GM19463 (cell line): ENCODE measurements at regions not wholly inside any gene's neighbourhood (a gene's known extent, or its start where the extent isn't known, plus 50 kb on each side); places are given as distances from the start of the nearest gene placed in this dataset.
"Not testable (repeated sequence)": the region's sequence is repeated elsewhere in the genome, so short reads cannot be mapped to it uniquely, and the experiment has no call there.

Experiments used
- ATAC-seq: cut with Tn5 transposase; IDR thresholded peaks from one replicate; pipeline ENCODE4 v1.9.1; 2021; ENCODE audit warnings: mild to moderate bottlenecking, moderate library complexity; ENCODE audit not compliant: unreplicated experiment

DNA sequence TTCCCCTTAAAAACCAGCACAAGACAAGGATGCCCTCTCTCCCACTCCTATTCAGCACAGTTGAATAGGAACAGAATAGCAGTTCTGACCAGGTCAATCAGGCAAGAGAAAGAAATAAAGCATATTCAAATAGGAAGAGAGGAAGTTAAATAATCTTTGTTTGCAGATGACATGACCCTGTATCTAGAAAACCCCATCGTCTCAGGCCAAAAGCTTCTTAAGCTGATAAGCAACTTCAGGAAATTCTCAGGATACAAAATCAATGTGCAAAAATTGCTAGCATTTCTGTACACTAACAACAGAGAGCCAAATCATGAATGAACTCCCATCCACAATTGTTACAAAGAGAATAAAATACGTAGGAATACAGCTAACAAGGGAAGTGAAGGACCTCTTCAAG, 394.1 kb upstream of the NFIA start:
- ATAC-seq, result not testable (repeated sequence)

- no peak for ATAC-seq
These were observed 401.1 kb upstream of the NFIA start for GRCh38 chr1:60681095-60681860.

GRCh38 chr1:60679524-60680375, 402.6 kb upstream of the NFIA start:
- ATAC-seq, result no peak

- no peak for ATAC-seq
These were observed 403.6 kb upstream of the NFIA start for GRCh38 chr1:60678802-60679201.

- no peak for ATAC-seq
These were observed 404.0 kb upstream of the NFIA start for GRCh38 chr1:60678391-60678790.

DNA sequence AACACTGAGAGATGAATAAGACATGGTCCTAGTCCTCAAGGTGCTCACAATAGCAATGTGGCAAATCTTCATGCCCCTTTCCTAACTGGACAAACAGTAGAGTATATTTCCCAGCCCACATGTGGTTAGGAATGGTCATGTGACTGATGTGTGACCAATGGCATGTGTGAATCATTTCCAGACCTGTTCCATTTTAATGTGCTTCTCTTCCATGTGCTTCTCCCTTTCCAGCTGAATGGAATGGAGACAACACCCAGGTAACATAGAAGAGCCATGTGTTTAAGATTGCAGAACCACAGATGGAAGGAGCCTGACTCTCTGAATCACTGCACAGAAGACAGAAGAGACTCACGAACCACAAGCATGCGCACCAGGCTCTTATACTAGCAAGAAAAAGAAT, 409.9 kb upstream of the NFIA start:
- ATAC-seq, result no peak

GRCh38 chr1:60670302-60670701, 412.1 kb upstream of the NFIA start:
- no peak for ATAC-seq

DNA sequence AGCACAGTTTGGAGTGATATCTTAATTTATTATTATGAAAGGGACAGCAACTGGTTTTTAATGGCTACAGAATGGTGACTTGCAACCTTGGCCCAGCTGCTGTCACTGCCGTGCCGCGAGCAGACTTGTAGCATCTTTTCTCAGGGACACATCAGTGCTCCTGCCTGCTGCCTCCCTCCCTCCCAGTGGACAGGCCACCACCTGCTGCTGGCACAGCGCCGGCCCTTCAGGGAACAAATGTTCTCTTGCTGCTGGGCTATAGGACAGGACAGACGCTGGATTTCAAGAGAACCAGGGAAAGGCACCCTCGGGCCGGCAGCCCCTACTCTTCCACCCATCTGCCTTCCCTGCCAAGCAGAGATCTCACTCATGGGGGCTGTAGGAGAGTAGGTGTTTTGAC, 413.8 kb upstream of the NFIA start:
- no peak for ATAC-seq

- no peak for ATAC-seq
These were observed 417.1 kb upstream of the NFIA start for GRCh38 chr1:60665311-60665710.

- ATAC-seq, result no peak
These were observed 418.2 kb upstream of the NFIA start for GRCh38 chr1:60664086-60664625.

- no peak for ATAC-seq
These were observed 419.8 kb upstream of the NFIA start for GRCh38 chr1:60662486-60663044.

DNA sequence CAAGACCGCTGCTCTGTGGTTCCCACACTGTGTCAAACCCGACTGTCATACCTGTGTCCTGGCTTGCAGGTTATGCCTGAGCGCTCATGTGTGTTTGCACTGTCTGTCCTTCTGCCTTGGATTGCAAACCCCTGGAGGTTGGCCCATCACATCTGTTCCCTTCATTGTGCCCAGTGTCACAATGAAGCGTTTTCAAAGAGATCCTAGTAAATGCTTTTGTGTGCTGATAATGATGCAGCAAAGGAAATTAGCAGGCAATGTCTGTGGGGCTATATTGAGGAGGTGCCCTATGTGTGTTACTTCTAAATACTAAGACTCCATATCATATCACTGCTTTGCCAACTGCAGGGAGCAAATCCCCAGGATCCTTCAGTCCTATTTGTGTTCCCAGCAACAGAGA, 424.4 kb upstream of the NFIA start:
- ATAC-seq, result no peak

- ATAC-seq, result no peak
These were observed 426.5 kb upstream of the NFIA start for GRCh38 chr1:60655679-60656355.

DNA sequence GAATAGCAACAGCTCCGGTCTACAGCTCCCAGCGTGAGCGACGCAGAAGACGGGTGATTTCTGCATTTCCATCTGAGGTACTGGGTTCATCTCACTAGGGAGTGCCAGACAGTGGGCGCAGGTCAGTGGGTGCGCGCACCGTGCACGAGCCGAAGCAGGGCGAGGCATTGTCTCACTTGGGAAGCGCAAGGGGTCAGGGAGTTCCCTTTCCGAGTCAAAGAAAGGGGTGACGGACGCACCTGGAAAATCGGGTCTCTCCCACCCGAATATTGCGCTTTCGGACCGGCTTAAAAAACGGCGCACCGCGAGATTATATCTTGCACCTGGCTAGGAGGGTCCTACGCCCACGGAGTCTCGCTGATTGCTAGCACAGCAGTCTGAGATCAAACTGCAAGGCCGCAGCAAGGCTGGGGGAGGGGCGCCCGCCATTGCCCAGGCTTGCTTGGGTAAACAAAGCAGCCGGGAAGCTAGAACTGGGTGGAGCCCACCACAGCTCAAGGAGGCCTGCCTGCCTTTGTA, 442.3 kb upstream of the NFIA start:
- not testable (repeated sequence) for ATAC-seq

GRCh38 chr1:60639287-60639686, 443.1 kb upstream of the NFIA start:
- no peak for ATAC-seq

GRCh38 chr1:60637651-60638050, 444.7 kb upstream of the NFIA start:
- ATAC-seq, result no peak

- no peak for ATAC-seq
These were observed 445.4 kb upstream of the NFIA start for GRCh38 chr1:60636946-60637345.

GRCh38 chr1:60634106-60634505, 448.3 kb upstream of the NFIA start:
- ATAC-seq, result no peak

- no peak for ATAC-seq
These were observed 459.9 kb upstream of the NFIA start for GRCh38 chr1:60622486-60622885.

GRCh38 chr1:60621368-60621851, 461.0 kb upstream of the NFIA start:
- no peak for ATAC-seq

GRCh38 chr1:60620087-60620486, 462.3 kb upstream of the NFIA start:
- no peak for ATAC-seq
